H9 (cell line): ENCODE measurements at regions not wholly inside any gene's neighbourhood (a gene's known extent, or its start where the extent isn't known, plus 50 kb on each side); places are given as distances from the start of the nearest gene placed in this dataset.

Experiments
- DNase-seq: peaks from one replicate; pipeline ENCODE4 v3.0.0-alpha.2; 2017
- H2AFZ ChIP-seq: one replicate; pipeline ENCODE4 v1.6.1; 2013; ENCODE audit warnings: mild to moderate bottlenecking, low read length, control low read depth, moderate library complexity
- H2AK5ac ChIP-seq: 2 replicates; pipeline ENCODE4 v1.6.1; 2013; ENCODE audit warnings: low read length, control low read depth, mixed read lengths; ENCODE audit not compliant: insufficient read length
- H2BK120ac ChIP-seq: one replicate; pipeline ENCODE4 v1.6.1; 2013; ENCODE audit warnings: low read depth, mild to moderate bottlenecking, low read length, control low read depth, inconsistent platforms; ENCODE audit not compliant: poor library complexity, severe bottlenecking
- H2BK12ac ChIP-seq: 2 replicates; pipeline ENCODE4 v1.6.1; 2013; ENCODE audit warnings: low read length, control low read depth, mixed read lengths, low read depth; ENCODE audit not compliant: insufficient read length
- H2BK15ac ChIP-seq: 2 replicates; pipeline ENCODE4 v1.6.1; 2013; ENCODE audit warnings: low read depth, low read length, control low read depth
- H2BK20ac ChIP-seq: one replicate; pipeline ENCODE4 v1.6.1; 2013; ENCODE audit warnings: low read depth, mild to moderate bottlenecking, low read length, control low read depth, inconsistent platforms; ENCODE audit not compliant: poor library complexity, severe bottlenecking
- H2BK5ac ChIP-seq: 2 replicates; pipeline ENCODE4 v1.6.1; 2013; ENCODE audit warnings: low read length, control low read depth, mixed read lengths; ENCODE audit not compliant: insufficient read length
- H3K14ac ChIP-seq: 2 replicates; pipeline ENCODE4 v1.6.1; 2013; ENCODE audit warnings: low read length, control low read depth; ENCODE audit not compliant: insufficient read depth
- H3K18ac ChIP-seq: 2 replicates; pipeline ENCODE4 v1.6.1; 2013; ENCODE audit warnings: low read depth, mild to moderate bottlenecking, mixed read lengths, low read length, control low read depth; ENCODE audit not compliant: insufficient read length
- H3K23ac ChIP-seq: 2 replicates; pipeline ENCODE4 v1.6.1; 2013; ENCODE audit warnings: low read length, control low read depth, mixed read lengths, low read depth; ENCODE audit not compliant: insufficient read length
- H3K23me2 ChIP-seq: 2 replicates; pipeline ENCODE4 v1.6.1; 2013; ENCODE audit warnings: low read depth, mild to moderate bottlenecking, mixed read lengths, low read length, control low read depth; ENCODE audit not compliant: insufficient read length, poor library complexity, severe bottlenecking
- H3K27ac ChIP-seq: 2 replicates; pipeline ENCODE4 v1.5.1; 2013; ENCODE audit warnings: low read length, control low read depth, mixed read lengths, low read depth; ENCODE audit not compliant: insufficient read length
- H3K27me3 ChIP-seq: 2 replicates; pipeline ENCODE4 v1.6.1; 2013; ENCODE audit warnings: low read length, control low read depth, inconsistent platforms; ENCODE audit not compliant: insufficient read depth
- H3K4ac ChIP-seq: 2 replicates; pipeline ENCODE4 v1.6.1; 2013; ENCODE audit warnings: low read depth, mild to moderate bottlenecking, control low read depth, inconsistent platforms, low read length, moderate library complexity
- H3K4me1 ChIP-seq: 2 replicates; pipeline ENCODE4 v1.6.1; 2013; ENCODE audit warnings: low read length, control low read depth, inconsistent platforms; ENCODE audit not compliant: insufficient read depth
- H3K4me2 ChIP-seq: 2 replicates; pipeline ENCODE4 v1.6.1; 2013; ENCODE audit warnings: low read length, control low read depth, mixed read lengths; ENCODE audit not compliant: insufficient read length, insufficient read depth
- H3K56ac ChIP-seq: 2 replicates; pipeline ENCODE4 v1.6.1; 2013; ENCODE audit warnings: low read depth, mild to moderate bottlenecking, mixed read lengths, low read length, control low read depth; ENCODE audit not compliant: insufficient read length
- H3K79me1 ChIP-seq: 2 replicates; pipeline ENCODE4 v1.6.1; 2013; ENCODE audit warnings: low read depth, mild to moderate bottlenecking, moderate library complexity, low read length, control low read depth, inconsistent platforms; ENCODE audit not compliant: insufficient read depth, poor library complexity, severe bottlenecking
- H3K79me2 ChIP-seq: 2 replicates; pipeline ENCODE4 v1.6.1; 2013; ENCODE audit warnings: low read length, control low read depth, inconsistent platforms; ENCODE audit not compliant: insufficient read depth
- H3K9ac ChIP-seq: 2 replicates; pipeline ENCODE4 v1.6.1; 2013; ENCODE audit warnings: low read length, control low read depth, mixed read lengths; ENCODE audit not compliant: insufficient read length; ENCODE audit errors: extremely low read depth
- H3K9me3 ChIP-seq: one replicate; pipeline ENCODE4 v1.6.1; 2013; ENCODE audit warnings: low read depth, low read length, inconsistent platforms; ENCODE audit not compliant: control insufficient read depth
- H3T11ph ChIP-seq: one replicate; pipeline ENCODE4 v1.6.1; 2013; ENCODE audit warnings: mild to moderate bottlenecking, low read length, control low read depth, inconsistent platforms
- H4K20me1 ChIP-seq: one replicate; pipeline ENCODE4 v1.6.1; 2013; ENCODE audit not compliant: control insufficient read depth, insufficient read length, insufficient read depth
- H4K5ac ChIP-seq: 2 replicates; pipeline ENCODE4 v1.6.1; 2013; ENCODE audit warnings: low read depth, mild to moderate bottlenecking, mixed read lengths, low read length, control low read depth; ENCODE audit not compliant: insufficient read length
- H4K8ac ChIP-seq: replicated peaks from 2 replicates; pipeline ENCODE4 v1.6.1; 2013; ENCODE audit warnings: low read length, control low read depth, mixed read lengths, low read depth; ENCODE audit not compliant: insufficient read length
- H4K91ac ChIP-seq: 2 replicates; pipeline ENCODE4 v1.6.1; 2013; ENCODE audit warnings: low read depth, mild to moderate bottlenecking, moderate library complexity, mixed read lengths, low read length, control low read depth; ENCODE audit not compliant: insufficient read length
- H3K27ac Mint-ChIP-seq, 3 experiments: 2 replicates in 2 of 3; 3 replicates in 1 of 3; pipeline ENCODE4 v1.8.0; 2020 to 2021; ENCODE audit warnings: mixed read lengths in 3 of 3, mild to moderate bottlenecking in 1 of 3, moderate library complexity in 1 of 3
- H3K27me3 Mint-ChIP-seq: 2 replicates; pipeline ENCODE4 v1.8.0; 2021; ENCODE audit warnings: low read depth, mild to moderate bottlenecking, moderate library complexity, mixed read lengths
- H3K36me3 Mint-ChIP-seq, 3 experiments: 2 replicates in 2 of 3; 3 replicates in 1 of 3; pipeline ENCODE4 v1.8.0; 2020 to 2021; ENCODE audit warnings: low read depth in 3 of 3, mixed read lengths in 3 of 3; ENCODE audit not compliant: insufficient read depth in 1 of 3
- H3K4me1 Mint-ChIP-seq, 2 experiments: 2 replicates each; pipeline ENCODE4 v1.8.0; 2020; ENCODE audit warnings: mixed read lengths in 2 of 2
- H3K4me3 Mint-ChIP-seq, 2 experiments: 2 replicates in 1 of 2; 3 replicates in 1 of 2; pipeline ENCODE4 v1.8.0; 2020 to 2021; ENCODE audit warnings: mild to moderate bottlenecking in 2 of 2, mixed read lengths in 2 of 2, moderate library complexity in 1 of 2
- H3K9me3 Mint-ChIP-seq, 2 experiments: 2 replicates in 1 of 2; 3 replicates in 1 of 2; pipeline ENCODE4 v1.8.0; 2020; ENCODE audit warnings: mild to moderate bottlenecking in 2 of 2, mixed read lengths in 2 of 2, moderate library complexity in 1 of 2
- CTCF ChIP-seq: fragments of 200-600 bp; sonication (generic); conservative IDR thresholded peaks from 3 replicates; pipeline ENCODE4 v1.8.0; 2021; ENCODE audit warnings: antibody characterized with exemption, mild to moderate bottlenecking
- WGBS: extraction: QIAGEN DNeasy Blood & Tissue Kit; methylation state at CpG from one replicate; pipeline ENCODE4 v1.1.7; 2013; ENCODE audit warnings: missing lambda C conversion rate, low lambda C conversion rate, mixed read lengths; ENCODE audit not compliant: insufficient read length; ENCODE audit errors: extremely low coverage; 5-methylcytosine and 5-hydroxymethylcytosine counted together

- H4K91ac ChIP-seq: no peak overlapping the region
- H3K27ac ChIP-seq: no peak overlapping the region
- no peak overlapping the region for H3K23ac ChIP-seq
- Mint-ChIP-seq H3K4me1 (peaks cover 14% of the 10 kb centered on the region in 2 experiments), H3K36me3 (peaks cover 0 to 3% (median 0%) of the 10 kb centered on the region in 3 experiments; a peak in 2 of 7 replicates), H3K4me3 (no peak overlapping the region), H3K9me3 (no peaks in the 10 kb centered on the region; a peak in 2 of 5 replicates), H3K27ac (no peak overlapping the region), H3K27me3 (no peaks in the 10 kb centered on the region)
- H3K4me2 ChIP-seq: no peak overlapping the region
- H3K4me1 ChIP-seq: no peaks in the 10 kb centered on the region
- no peaks in the 10 kb centered on the region for H3K79me2 ChIP-seq
- H4K5ac ChIP-seq: no peak overlapping the region
- no peaks in the 10 kb centered on the region for H3K27me3 ChIP-seq
- H2BK12ac ChIP-seq: no peak overlapping the region
- H4K20me1 ChIP-seq: no peaks in the 10 kb centered on the region
- WGBS: no CpG with 5 or more reads among the region's 2 CpGs
- no peaks in the 10 kb centered on the region for H3K79me1 ChIP-seq
- no peak overlapping the region for H2BK5ac ChIP-seq
- no peak overlapping the region for H2AFZ ChIP-seq
- H2BK120ac ChIP-seq: no peak overlapping the region
- H3K9ac ChIP-seq: no peak overlapping the region
- no peak overlapping the region for H3K4ac ChIP-seq
- H2BK15ac ChIP-seq: no peak overlapping the region
- no peak for TF ChIP-seq CTCF
- H3K18ac ChIP-seq: no peak overlapping the region
- H4K8ac ChIP-seq: no peak overlapping the region
- no peak overlapping the region for H2AK5ac ChIP-seq
- H3K9me3 ChIP-seq: no peaks in the 10 kb centered on the region
- no peak overlapping the region for H3K14ac ChIP-seq
- H3K56ac ChIP-seq: no peak overlapping the region
- no peaks in the 10 kb centered on the region for H3K23me2 ChIP-seq
- no peak for DNase-seq
- H3T11ph ChIP-seq: no peak overlapping the region
- H2BK20ac ChIP-seq: no peak overlapping the region
Observed at GRCh38 chr13:102935896-102936321, 90.1 kb downstream of the ERCC5 start.
